Adrenal gland (tissue), 9 donors: ENCODE measurements at regions not wholly inside any gene's neighbourhood (a gene's known extent, or its start where the extent isn't known, plus 50 kb on each side); places are given as distances from the start of the nearest gene placed in this dataset.

Experiments
- DNase-seq, 7 donors: peaks; one replicate each; pipeline ENCODE4 v3.0.0-alpha.2; 2019 to 2020
- H3K27ac ChIP-seq, 5 donors: fragments of 200-600 bp; sonication (generic) in 4 of 5; 1 replicate in 3 of 5; 2 replicates in 2 of 5; pipeline versions ENCODE4 v1.5.1 to v1.8.0; 2016 to 2020; ENCODE audit warnings: mild to moderate bottlenecking in 1 of 5
- H3K27me3 ChIP-seq: fragments of 200-600 bp; 2 replicates; pipeline ENCODE4 v1.8.0; 2021
- H3K36me3 ChIP-seq, 2 donors: fragments of 200-600 bp; replicated peaks in 1 of 2; 1 replicate in 1 of 2; 2 replicates in 1 of 2; pipeline versions ENCODE4 v1.5.1 to v1.8.0; 2018 to 2022
- H3K4me1 ChIP-seq, 2 donors: fragments of 200-600 bp; replicated peaks in 1 of 2; 1 replicate in 1 of 2; 2 replicates in 1 of 2; pipeline versions ENCODE4 v1.5.1 to v1.8.0; 2018 to 2021
- H3K4me3 ChIP-seq, 4 donors: fragments of 200-600 bp; sonication (generic) in 3 of 4; one replicate each; pipeline ENCODE4 v1.5.1; 2016 to 2018
- H3K9me3 ChIP-seq, 3 donors: fragments of 200-600 bp; sonication (generic) in 1 of 3; replicated peaks in 1 of 3; 1 replicate in 2 of 3; 2 replicates in 1 of 3; pipeline versions ENCODE4 v1.5.1 to v1.8.0; 2016 to 2021
- CTCF ChIP-seq, 6 experiments: fragments of 450-650 bp in 4 of 6; fragments of 200-600 bp in 2 of 6; sonication (generic) in 1 of 6; IDR thresholded peaks; 1 replicate in 5 of 6; 2 replicates in 1 of 6; pipeline versions ENCODE4 v1.5.1 to v1.8.0; 2016 to 2021; ENCODE audit warnings: antibody characterized with exemption in 6 of 6, mild to moderate bottlenecking in 2 of 6, moderate library complexity in 1 of 6
- POLR2A ChIP-seq, 2 donors: fragments of 450-650 bp; IDR thresholded peaks; one replicate each; pipeline ENCODE4 v1.6.1; 2017; ENCODE audit warnings: antibody characterized with exemption in 2 of 2, mild to moderate bottlenecking in 2 of 2, moderate library complexity in 1 of 2
- WGBS, 4 donors: extraction: QIAGEN DNeasy Blood & Tissue Kit in 2 of 4; methylation state at CpG; one replicate each; pipeline versions ENCODE4 v1.1.5 to v1.1.7; 2013 to 2017; 5-methylcytosine and 5-hydroxymethylcytosine counted together
- intact Hi-C, 2 donors: fragments of 100-400 bp; cut with DNase I; formaldehyde crosslinking; loops; one replicate each; pipeline versions ENCODE4 v1.14.1 to v1.15.0; 2022 to 2023
- donor health status: healthy with polysubstance abuse.
- donor health status: Bipolar disorder and iron deficiency.
- donor health status: DM: yes; HTN: yes; CAD: no.
- donor health status: DM: no; HTN: no; CAD: no.
- donor health status: DM: no; HTN: no; CAD: no.

DNA sequence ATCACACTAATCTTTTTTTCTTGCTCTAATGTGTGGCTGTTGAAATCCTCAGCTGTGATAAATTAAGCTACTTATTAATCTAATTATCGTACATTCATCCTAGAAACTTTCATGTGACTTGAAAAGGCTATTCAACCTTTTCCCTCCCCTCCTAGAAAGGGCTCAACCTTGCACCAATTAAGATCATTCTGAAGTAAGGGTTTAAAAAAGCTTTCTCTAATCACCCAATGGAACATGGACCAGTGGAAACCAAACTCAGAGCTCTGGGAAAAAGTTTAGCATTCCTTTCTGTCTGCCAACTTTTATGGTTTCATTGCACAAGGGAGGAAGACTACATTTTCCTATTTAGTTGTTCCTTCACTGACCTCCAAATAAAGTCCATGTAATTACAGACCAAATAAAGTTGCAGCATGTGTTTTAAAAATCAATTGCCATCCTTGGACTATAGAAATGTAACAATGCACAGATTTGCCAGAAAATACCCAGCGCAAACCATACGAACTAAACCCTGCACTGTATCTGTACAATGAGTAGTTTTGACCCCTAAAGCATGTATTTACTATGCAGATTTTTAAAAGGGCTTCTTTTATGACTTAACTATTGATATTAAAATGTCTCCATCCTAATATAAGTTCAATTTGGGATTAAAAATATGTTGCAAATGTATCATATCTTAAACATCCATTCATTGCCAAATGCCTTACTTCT lies 142.6 kb upstream of the OTX2 start:
- no peak overlapping the region for H3K27ac ChIP-seq
- intact Hi-C loops: no loop called here

GRCh38 chr14:56949828-56950227 lies 139.5 kb upstream of the OTX2 start:
- intact Hi-C loops: no loop called here
- DNase-seq: no peak
- Histone ChIP-seq H3K27me3 (no peaks in the 10 kb centered on the region), H3K36me3 (no peaks in the 10 kb centered on the region), H3K9me3 (no peaks in the 10 kb centered on the region), H3K4me1 (no peaks in the 10 kb centered on the region), H3K27ac (no peak overlapping the region), H3K4me3 (no peak overlapping the region)
- TF ChIP-seq CTCF (IDR thresholded peaks at IDR 0.05) (no peak), POLR2A (IDR thresholded peaks at IDR 0.05) (no peak)
- WGBS, 4 donors: 3 to 16% (median 13%) methylated on average over 2 of the region's 2 CpGs

More for the DNA sequence above, 142.6 kb upstream of the OTX2 start:
- Histone ChIP-seq H3K4me1 (no peaks in the 10 kb centered on the region), H3K9me3 (no peaks in the 10 kb centered on the region), H3K27me3 (no peaks in the 10 kb centered on the region), H3K4me3 (no peak overlapping the region), H3K36me3 (no peaks in the 10 kb centered on the region)
- 66 to 84% (median 79%) methylated on average over 3 of the region's 3 CpGs for WGBS, 4 donors
- no peak for DNase-seq
- no peak for TF ChIP-seq CTCF (IDR thresholded peaks at IDR 0.05)

- Histone ChIP-seq H3K4me1 (no peaks in the 10 kb centered on the region), H3K27ac (no peak overlapping the region), H3K27me3 (peaks cover 6% of the 10 kb centered on the region), H3K4me3 (no peak overlapping the region), H3K9me3 (no peaks in the 10 kb centered on the region), H3K36me3 (no peaks in the 10 kb centered on the region)
- intact Hi-C loops: no loop called here
- WGBS, 4 donors: 36 to 53% (median 43%) methylated on average over 2 of the region's 2 CpGs
- no peak for DNase-seq
- TF ChIP-seq CTCF (IDR thresholded peaks at IDR 0.05) (no peak), POLR2A (IDR thresholded peaks at IDR 0.05) (no peak)
These were observed 135.0 kb upstream of the OTX2 start for GRCh38 chr14:56945291-56945690.

DNA sequence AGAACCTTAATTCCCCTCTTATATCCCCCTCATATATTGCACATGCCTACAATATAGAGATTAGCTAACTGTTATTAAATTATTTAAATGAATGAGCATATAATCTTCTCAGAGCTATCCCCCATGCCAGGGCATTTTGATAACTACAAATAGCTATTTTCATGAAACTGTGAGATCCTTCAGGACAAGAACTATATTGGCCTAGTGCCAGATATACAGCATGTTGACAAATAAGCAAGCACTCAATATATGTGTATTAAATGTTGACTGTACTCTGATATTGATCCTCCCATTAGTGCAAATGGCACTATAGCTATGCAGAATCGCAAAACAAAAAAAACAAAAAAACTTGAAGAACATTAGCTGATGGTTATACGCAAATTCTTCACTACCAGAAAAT lies 134.1 kb upstream of the OTX2 start:
- Histone ChIP-seq H3K4me3 (no peak overlapping the region), H3K4me1 (no peaks in the 10 kb centered on the region), H3K27ac (no peak overlapping the region), H3K36me3 (no peaks in the 10 kb centered on the region), H3K27me3 (peaks cover 6% of the 10 kb centered on the region), H3K9me3 (no peaks in the 10 kb centered on the region)
- WGBS, 4 donors: 87 to 97% (median 90%) methylated on average over 2 of the region's 2 CpGs
- intact Hi-C loops: no loop called here
- TF ChIP-seq CTCF (IDR thresholded peaks at IDR 0.05) (no peak), POLR2A (IDR thresholded peaks at IDR 0.05) (no peak)
- DNase-seq: no peak
